ENCODE measurements at regions not wholly inside any gene's neighbourhood (a gene's known extent, or its start where the extent isn't known, plus 50 kb on each side); places are given as distances from the start of the nearest gene placed in this dataset.

- Mint-ChIP-seq H3K27me3 (no peaks in the 10 kb centered on the region), H3K36me3 (peaks cover 2% of the 10 kb centered on the region), H3K27ac (no peak overlapping the region), H3K4me1 (no peaks in the 10 kb centered on the region), H3K9me3 (peaks cover 9% of the 10 kb centered on the region), H3K4me3 (no peak overlapping the region)
- ATAC-seq (ENCODE audit: low read depth) (no peak), DNase-seq (ENCODE audit: low spot score in 2 of 2) (no peak)
Measured at GRCh38 chr12:38151991-38152700, 164.4 kb upstream of the ALG10B start.

GRCh38 chr12:38152816-38153736 is 163.5 kb upstream of the ALG10B start:
- Mint-ChIP-seq H3K27me3 (no peaks in the 10 kb centered on the region), H3K27ac (no peak overlapping the region), H3K4me1 (no peaks in the 10 kb centered on the region), H3K9me3 (peaks cover 3% of the 10 kb centered on the region), H3K4me3 (no peak overlapping the region), H3K36me3 (no peaks in the 10 kb centered on the region)
- DNase-seq (ENCODE audit: low spot score in 2 of 2) (no peak), ATAC-seq (ENCODE audit: low read depth) (no peak)

DNA sequence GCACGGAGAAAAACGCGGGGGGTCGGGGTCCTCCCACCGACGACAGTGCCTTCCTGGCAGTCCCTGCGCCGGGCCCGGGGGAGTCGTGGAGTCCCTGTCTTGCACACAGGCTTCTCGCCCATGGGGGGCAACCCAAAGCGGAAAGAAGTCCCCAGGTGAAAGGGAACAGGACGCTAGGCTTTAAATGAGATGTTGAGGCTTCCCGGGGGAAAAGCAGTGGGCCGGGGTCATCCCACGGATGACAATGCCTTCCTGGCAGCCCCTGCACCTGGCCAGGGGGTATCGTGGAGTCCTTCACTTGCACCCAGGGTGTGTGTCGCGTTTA is 162.9 kb upstream of the ALG10B start:
- DNase-seq (ENCODE audit: low spot score in 2 of 2) = no peak
- no peak overlapping the region for H3K4me3 Mint-ChIP-seq
- no peaks in the 10 kb centered on the region for H3K4me1 Mint-ChIP-seq
- H3K27me3 Mint-ChIP-seq = no peaks in the 10 kb centered on the region
- H3K27ac Mint-ChIP-seq = no peak overlapping the region
- H3K9me3 Mint-ChIP-seq = peaks cover 2% of the 10 kb centered on the region
- H3K36me3 Mint-ChIP-seq = no peaks in the 10 kb centered on the region
- no peak for ATAC-seq (ENCODE audit: low read depth)

DNA sequence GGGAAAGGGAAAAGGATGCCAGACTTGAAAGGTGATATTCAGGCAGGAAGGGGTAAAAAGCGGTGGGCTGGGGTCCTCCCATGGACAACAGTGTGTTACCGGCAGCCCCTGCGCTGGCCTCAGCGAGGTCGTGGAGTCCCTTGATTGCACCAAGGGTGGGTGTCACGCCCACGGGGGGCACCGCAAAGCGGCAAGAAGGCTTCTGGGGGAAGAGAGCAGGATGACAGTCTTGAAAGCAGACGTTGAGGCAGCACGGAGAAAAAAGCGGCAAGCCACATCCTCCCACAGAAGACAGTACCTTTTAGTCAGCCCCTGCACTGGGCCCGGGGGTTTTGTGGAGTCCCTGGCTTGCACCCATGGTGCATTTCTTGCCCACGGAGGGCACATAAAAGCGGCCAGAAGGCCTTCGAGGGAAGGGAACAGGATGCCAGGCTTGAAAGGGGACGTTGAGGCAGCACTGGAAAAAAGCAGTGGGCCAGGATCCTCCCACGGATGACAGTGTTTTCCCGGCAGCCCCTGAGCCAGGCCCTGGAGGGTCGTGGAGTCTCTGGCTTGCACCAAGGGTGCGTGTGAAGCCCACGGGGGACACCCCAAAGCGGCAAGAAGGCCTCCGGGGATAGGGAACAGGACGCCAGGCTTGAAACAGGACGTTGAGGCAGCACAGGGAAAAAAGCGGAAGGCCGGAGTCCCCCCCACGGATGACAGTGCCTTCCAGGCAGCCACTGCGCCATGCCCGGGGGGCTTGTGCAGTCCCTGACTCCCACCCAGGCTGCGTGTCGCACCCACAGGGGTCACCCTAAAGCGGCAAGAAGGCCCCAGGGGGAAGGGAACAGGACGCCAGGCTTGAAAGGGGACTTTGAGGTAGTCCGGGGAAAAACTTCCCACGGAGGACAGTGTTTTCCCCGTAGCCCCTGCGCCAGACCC is 162.2 kb upstream of the ALG10B start:
- H3K27me3 Mint-ChIP-seq = no peaks in the 10 kb centered on the region
- DNase-seq (ENCODE audit: low spot score in 2 of 2) (no peak), ATAC-seq (ENCODE audit: low read depth) (no peak)
- no peaks in the 10 kb centered on the region for H3K9me3 Mint-ChIP-seq
- H3K27ac Mint-ChIP-seq = no peak overlapping the region
- H3K36me3 Mint-ChIP-seq = no peaks in the 10 kb centered on the region
- no peaks in the 10 kb centered on the region for H3K4me1 Mint-ChIP-seq
- no peak overlapping the region for H3K4me3 Mint-ChIP-seq

DNA sequence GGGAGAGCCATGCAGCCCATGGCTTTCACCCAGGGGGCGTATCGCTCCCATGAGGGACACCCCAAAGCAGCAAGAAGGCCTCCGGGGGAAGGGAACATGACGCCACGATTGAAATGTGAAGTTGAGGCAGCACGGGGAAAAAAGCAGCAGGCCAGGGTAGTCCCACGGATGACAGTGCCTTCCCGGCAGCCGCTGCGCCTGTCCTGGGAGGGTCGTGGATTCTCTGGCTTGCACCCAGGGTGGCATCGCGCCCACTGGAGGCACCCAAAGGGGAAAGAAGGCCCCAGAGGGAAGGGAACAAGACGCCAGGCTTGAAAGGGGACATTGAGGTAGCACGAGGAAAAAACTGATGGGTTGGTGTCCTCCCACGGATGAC is 161.6 kb upstream of the ALG10B start:
- Mint-ChIP-seq H3K27ac (no peak overlapping the region), H3K4me3 (no peak overlapping the region), H3K36me3 (no peaks in the 10 kb centered on the region), H3K9me3 (no peaks in the 10 kb centered on the region), H3K27me3 (no peaks in the 10 kb centered on the region), H3K4me1 (no peaks in the 10 kb centered on the region)
- ATAC-seq (ENCODE audit: low read depth) (no peak), DNase-seq (ENCODE audit: low spot score in 2 of 2) (no peak)

- H3K9me3 Mint-ChIP-seq = no peaks in the 10 kb centered on the region
- no peak overlapping the region for H3K27ac Mint-ChIP-seq
- H3K4me1 Mint-ChIP-seq = no peaks in the 10 kb centered on the region
Measured at GRCh38 chr12:38155526-38156496, 160.8 kb upstream of the ALG10B start.

DNA sequence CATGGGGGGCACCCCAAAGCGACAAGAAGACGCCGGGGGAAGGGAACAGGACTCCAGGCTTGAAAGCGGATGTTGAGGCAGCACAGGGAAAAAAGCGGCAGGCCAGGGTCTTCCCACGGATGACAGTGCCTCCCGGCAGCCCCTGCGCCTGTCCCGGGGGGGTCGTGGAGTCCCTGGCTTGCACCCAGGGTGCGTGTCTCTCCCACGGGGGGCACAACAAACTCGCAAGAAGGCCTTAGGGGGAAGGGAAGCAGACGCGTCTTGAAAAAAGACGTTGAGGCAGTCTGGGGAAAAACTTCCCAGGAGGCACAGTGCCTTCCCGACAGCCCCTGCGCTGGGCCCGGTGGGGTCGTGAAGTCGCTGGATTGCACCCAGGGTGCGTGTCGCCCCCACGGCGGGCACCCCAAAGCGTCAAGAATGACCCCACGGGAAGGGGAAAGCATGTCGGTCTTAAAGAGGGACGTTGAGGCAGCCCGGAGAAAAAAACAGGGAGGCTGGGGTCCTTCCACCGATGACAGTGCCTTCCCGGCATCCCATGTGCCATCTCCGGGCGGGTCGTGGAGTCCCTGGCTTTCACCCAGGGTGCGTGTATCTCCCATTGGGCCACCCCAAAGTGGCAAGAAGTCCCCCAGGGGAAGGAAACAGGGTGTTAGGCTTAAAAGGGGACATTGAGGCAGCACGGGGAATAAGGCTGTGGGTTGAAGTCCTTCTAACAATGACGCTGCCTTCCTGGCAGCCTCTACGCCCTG is 159.9 kb upstream of the ALG10B start:
- Mint-ChIP-seq H3K36me3 (no peaks in the 10 kb centered on the region), H3K27me3 (no peaks in the 10 kb centered on the region), H3K27ac (no peak overlapping the region), H3K9me3 (no peaks in the 10 kb centered on the region), H3K4me1 (no peaks in the 10 kb centered on the region), H3K4me3 (no peak overlapping the region)
- ATAC-seq (ENCODE audit: low read depth) (no peak), DNase-seq (ENCODE audit: low spot score in 2 of 2) (no peak)

More at GRCh38 chr12:38155526-38156496, 160.8 kb upstream of the ALG10B start:
- DNase-seq (ENCODE audit: low spot score in 2 of 2) (no peak), ATAC-seq (ENCODE audit: low read depth) (no peak)
- H3K36me3 Mint-ChIP-seq = no peaks in the 10 kb centered on the region
- H3K27me3 Mint-ChIP-seq = no peaks in the 10 kb centered on the region
- H3K4me3 Mint-ChIP-seq = no peak overlapping the region

DNA sequence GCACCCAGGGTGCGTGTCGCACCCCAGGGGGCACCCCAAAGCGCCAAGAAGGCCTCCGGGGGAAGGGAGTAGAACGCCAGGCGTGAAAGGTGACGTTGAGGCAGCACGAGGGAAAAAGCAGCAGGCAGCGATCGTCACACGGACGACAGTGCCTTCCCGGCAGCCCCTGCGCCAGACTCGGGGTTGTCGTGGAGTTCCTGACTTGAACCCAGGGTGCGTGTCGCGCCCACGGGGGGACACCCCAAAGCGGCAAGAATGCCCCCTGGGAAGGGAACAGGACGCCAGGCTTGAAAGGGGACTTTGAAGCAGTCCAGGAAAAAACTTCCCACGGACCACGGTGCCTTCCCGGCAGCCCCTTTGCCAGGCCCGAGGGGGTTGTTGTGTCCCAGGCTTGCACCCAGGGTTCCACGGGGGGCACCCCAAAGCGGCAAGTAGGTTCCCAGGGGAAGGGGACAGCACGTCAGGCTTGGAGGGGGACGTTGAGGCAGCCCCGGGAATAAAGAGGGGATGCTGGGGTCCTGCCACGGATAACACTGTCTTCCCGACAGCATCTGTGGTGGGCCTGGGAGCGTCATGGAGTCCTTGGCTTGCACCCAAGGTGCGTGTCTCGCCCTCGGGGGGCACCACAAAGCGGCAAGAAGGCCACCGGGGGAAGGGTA is 159.2 kb upstream of the ALG10B start:
- H3K27me3 Mint-ChIP-seq = no peaks in the 10 kb centered on the region
- H3K9me3 Mint-ChIP-seq = peaks cover 3% of the 10 kb centered on the region
- no peak overlapping the region for H3K4me3 Mint-ChIP-seq
- no peak overlapping the region for H3K27ac Mint-ChIP-seq
- ATAC-seq (ENCODE audit: low read depth) = no peak
- H3K4me1 Mint-ChIP-seq = no peaks in the 10 kb centered on the region
- DNase-seq (ENCODE audit: low spot score in 2 of 2) = no peak
- no peaks in the 10 kb centered on the region for H3K36me3 Mint-ChIP-seq

- H3K4me1 Mint-ChIP-seq = no peaks in the 10 kb centered on the region
- no peak overlapping the region for H3K27ac Mint-ChIP-seq
- H3K27me3 Mint-ChIP-seq = no peaks in the 10 kb centered on the region
- H3K4me3 Mint-ChIP-seq = no peak overlapping the region
- ATAC-seq (ENCODE audit: low read depth) (no peak), DNase-seq (ENCODE audit: low spot score in 2 of 2) (no peak)
- no peaks in the 10 kb centered on the region for H3K36me3 Mint-ChIP-seq
- H3K9me3 Mint-ChIP-seq = peaks cover 3% of the 10 kb centered on the region
Measured at GRCh38 chr12:38157933-38158401, 158.6 kb upstream of the ALG10B start.

GRCh38 chr12:38158428-38159091 is 158.0 kb upstream of the ALG10B start:
- ATAC-seq (ENCODE audit: low read depth) (no peak), DNase-seq (ENCODE audit: low spot score in 2 of 2) (no peak)
- Mint-ChIP-seq H3K27me3 (no peaks in the 10 kb centered on the region), H3K27ac (no peak overlapping the region), H3K4me1 (no peaks in the 10 kb centered on the region), H3K4me3 (no peak overlapping the region), H3K36me3 (no peaks in the 10 kb centered on the region), H3K9me3 (peaks cover 3% of the 10 kb centered on the region)

DNA sequence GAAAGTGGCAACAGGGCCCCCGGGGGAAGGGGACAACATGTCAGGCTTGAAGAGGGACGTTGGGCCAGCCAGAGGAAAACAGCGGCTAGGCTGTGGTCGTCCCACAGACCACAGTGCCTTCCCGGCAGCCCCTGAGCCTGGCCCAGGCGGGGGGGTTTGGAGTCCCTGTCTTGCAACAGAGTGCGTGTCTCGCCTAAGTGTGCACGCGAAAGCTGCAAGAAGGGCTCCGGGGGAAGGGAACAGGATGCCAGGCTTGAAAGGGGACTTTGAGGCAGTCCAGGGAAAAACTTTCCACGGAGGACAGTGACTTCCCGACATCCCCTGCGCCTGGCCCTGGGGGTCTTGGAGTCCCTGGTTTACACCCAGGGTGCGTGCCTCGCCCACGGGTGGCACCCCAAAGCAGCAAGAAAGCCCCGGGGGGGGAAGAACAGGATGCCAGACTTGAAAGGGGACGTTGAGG is 157.5 kb upstream of the ALG10B start:
- Mint-ChIP-seq H3K27me3 (no peaks in the 10 kb centered on the region), H3K9me3 (peaks cover 3% of the 10 kb centered on the region), H3K4me1 (no peaks in the 10 kb centered on the region), H3K4me3 (no peak overlapping the region), H3K36me3 (no peaks in the 10 kb centered on the region), H3K27ac (no peak overlapping the region)
- ATAC-seq (ENCODE audit: low read depth) (no peak), DNase-seq (ENCODE audit: low spot score in 2 of 2) (no peak)

All from memory B cell (primary cell).